ENCODE measurements at regions not wholly inside any gene's neighbourhood (a gene's known extent, or its start where the extent isn't known, plus 50 kb on each side); places are given as distances from the start of the nearest gene placed in this dataset.

DNA sequence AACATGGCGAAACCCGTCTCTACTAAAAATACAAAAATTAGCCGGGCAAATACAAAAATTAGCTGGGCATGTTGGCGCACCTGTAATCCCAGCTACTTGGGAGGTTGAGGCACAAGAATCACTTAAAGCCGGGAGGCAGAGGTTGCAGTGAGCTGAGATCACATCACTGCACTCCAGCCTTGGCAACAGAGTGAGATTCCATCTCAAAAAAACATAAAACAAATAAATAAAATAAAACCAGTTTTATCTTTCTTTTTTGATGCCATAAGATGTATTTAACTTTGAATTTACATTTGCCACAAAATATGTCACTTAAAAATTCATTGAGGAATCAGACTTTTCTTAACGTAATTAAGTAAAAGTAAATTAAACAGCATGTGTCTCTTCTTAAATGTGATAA, 113.3 kb upstream of the ERRFI1 start:
- TF ChIP-seq SPI1 (IDR thresholded peaks at IDR 0.05; ENCODE audit: borderline replicate concordance, low read depth) (no peak), GABPA (IDR thresholded peaks at IDR 0.05; ENCODE audit: low read depth) (no peak), POLR2AphosphoS5 (IDR thresholded peaks at IDR 0.05; ENCODE audit: low read depth) (no peak)
- TF ChIP-seq, protein P1, sequence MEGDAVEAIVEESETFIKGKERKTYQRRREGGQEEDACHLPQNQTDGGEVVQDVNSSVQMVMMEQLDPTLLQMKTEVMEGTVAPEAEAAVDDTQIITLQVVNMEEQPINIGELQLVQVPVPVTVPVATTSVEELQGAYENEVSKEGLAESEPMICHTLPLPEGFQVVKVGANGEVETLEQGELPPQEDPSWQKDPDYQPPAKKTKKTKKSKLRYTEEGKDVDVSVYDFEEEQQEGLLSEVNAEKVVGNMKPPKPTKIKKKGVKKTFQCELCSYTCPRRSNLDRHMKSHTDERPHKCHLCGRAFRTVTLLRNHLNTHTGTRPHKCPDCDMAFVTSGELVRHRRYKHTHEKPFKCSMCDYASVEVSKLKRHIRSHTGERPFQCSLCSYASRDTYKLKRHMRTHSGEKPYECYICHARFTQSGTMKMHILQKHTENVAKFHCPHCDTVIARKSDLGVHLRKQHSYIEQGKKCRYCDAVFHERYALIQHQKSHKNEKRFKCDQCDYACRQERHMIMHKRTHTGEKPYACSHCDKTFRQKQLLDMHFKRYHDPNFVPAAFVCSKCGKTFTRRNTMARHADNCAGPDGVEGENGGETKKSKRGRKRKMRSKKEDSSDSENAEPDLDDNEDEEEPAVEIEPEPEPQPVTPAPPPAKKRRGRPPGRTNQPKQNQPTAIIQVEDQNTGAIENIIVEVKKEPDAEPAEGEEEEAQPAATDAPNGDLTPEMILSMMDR (IDR thresholded peaks at IDR 0.05; ENCODE audit: insufficient read depth, low read length) = no peak
- TF ChIP-seq, protein P2, sequence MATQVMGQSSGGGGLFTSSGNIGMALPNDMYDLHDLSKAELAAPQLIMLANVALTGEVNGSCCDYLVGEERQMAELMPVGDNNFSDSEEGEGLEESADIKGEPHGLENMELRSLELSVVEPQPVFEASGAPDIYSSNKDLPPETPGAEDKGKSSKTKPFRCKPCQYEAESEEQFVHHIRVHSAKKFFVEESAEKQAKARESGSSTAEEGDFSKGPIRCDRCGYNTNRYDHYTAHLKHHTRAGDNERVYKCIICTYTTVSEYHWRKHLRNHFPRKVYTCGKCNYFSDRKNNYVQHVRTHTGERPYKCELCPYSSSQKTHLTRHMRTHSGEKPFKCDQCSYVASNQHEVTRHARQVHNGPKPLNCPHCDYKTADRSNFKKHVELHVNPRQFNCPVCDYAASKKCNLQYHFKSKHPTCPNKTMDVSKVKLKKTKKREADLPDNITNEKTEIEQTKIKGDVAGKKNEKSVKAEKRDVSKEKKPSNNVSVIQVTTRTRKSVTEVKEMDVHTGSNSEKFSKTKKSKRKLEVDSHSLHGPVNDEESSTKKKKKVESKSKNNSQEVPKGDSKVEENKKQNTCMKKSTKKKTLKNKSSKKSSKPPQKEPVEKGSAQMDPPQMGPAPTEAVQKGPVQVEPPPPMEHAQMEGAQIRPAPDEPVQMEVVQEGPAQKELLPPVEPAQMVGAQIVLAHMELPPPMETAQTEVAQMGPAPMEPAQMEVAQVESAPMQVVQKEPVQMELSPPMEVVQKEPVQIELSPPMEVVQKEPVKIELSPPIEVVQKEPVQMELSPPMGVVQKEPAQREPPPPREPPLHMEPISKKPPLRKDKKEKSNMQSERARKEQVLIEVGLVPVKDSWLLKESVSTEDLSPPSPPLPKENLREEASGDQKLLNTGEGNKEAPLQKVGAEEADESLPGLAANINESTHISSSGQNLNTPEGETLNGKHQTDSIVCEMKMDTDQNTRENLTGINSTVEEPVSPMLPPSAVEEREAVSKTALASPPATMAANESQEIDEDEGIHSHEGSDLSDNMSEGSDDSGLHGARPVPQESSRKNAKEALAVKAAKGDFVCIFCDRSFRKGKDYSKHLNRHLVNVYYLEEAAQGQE (IDR thresholded peaks at IDR 0.05; ENCODE audit: insufficient replicate concordance, low read depth) = no peak
- no peak overlapping the region for H3K27ac ChIP-seq (replicated peaks)
- peaks cover 8% of the 10 kb centered on the region for H3K27me3 ChIP-seq (ENCODE audit: insufficient read depth, poor library complexity, severe bottlenecking)
- H3K4me3 ChIP-seq (replicated peaks; ENCODE audit: insufficient read depth, low read length) = no peak overlapping the region
- DNase-seq (ENCODE audit: low read depth in 1 of 2, low spot score in 1 of 2) = no peak

DNA sequence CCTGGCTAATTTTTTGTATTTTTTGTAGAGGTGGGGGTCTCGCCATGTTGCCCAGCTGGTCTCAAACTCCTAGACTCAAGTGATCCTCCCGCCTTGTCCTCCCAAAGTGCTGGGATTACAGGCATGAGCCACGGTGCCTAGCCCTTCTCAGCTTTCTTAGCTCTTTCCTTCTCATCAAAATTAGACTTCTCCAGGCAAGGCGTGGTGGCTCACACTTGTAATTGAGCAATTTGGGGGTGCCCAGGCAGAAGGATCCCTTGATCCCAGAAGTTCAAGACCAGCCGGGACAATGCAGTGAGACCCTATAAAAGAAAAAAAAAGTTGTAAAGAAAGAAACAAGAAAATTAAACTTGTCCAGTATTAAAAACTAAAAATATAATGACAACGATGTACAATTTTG, 112.6 kb upstream of the ERRFI1 start:
- no peak for DNase-seq (ENCODE audit: low read depth in 1 of 2, low spot score in 1 of 2)
- Histone ChIP-seq H3K27ac (replicated peaks) (no peak overlapping the region), H3K4me3 (replicated peaks; ENCODE audit: insufficient read depth, low read length) (no peak overlapping the region), H3K27me3 (ENCODE audit: insufficient read depth, poor library complexity, severe bottlenecking) (peaks cover 13% of the 10 kb centered on the region)
- TF ChIP-seq SPI1 (IDR thresholded peaks at IDR 0.05; ENCODE audit: borderline replicate concordance, low read depth) (no peak), GABPA (IDR thresholded peaks at IDR 0.05; ENCODE audit: low read depth) (no peak), POLR2AphosphoS5 (IDR thresholded peaks at IDR 0.05; ENCODE audit: low read depth) (no peak)
- TF ChIP-seq, protein P2 (IDR thresholded peaks at IDR 0.05; ENCODE audit: insufficient replicate concordance, low read depth) = no peak
- TF ChIP-seq, protein P1 (IDR thresholded peaks at IDR 0.05; ENCODE audit: insufficient read depth, low read length) = no peak

DNA sequence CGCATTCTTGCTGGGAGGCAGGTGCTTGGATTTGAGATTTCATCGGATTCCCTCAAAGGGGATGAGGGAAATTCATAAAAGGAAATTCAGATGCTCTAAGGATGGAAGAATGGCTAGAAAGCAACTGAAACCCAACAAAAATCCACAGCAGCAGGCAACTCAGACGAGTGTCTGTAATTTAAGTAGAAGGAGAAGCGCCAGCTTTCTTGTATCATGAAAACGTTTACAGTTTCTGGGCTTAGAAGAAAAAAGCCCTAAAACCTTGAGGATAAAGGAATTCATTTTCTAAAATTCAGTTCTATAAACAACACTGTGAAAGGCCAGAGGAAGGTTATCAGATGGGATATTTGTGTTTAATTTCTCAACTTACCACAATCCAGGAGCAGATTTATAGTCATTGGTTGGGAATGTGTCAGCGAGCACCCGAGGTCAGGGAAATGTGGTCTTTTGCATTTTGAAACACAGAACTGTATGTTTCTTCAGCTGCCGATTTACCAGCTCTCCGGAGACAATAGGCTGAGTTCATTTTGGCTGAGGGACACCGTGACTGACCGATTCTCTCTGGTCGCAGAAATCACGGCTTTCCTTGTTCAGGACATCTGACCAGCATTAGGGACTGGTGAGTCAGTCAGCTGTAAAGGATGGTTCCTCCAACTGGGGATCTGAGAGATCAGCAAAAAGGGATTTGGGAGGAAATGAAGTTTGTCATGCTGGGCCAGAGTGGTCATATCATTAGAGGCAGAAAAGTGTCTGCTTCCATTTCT, 111.6 kb upstream of the ERRFI1 start:
- H3K27me3 ChIP-seq (ENCODE audit: insufficient read depth, poor library complexity, severe bottlenecking) = peaks cover 13% of the 10 kb centered on the region
- TF ChIP-seq SPI1 (IDR thresholded peaks at IDR 0.05; ENCODE audit: borderline replicate concordance, low read depth) (no peak), POLR2AphosphoS5 (IDR thresholded peaks at IDR 0.05; ENCODE audit: low read depth) (no peak), GABPA (IDR thresholded peaks at IDR 0.05; ENCODE audit: low read depth) (no peak)
- TF ChIP-seq, protein P2 (IDR thresholded peaks at IDR 0.05; ENCODE audit: insufficient replicate concordance, low read depth) = no peak
- TF ChIP-seq, protein P1 (IDR thresholded peaks at IDR 0.05; ENCODE audit: insufficient read depth, low read length) = no peak
- H3K27ac ChIP-seq (replicated peaks) = no peak overlapping the region
- no peak overlapping the region for H3K4me3 ChIP-seq (replicated peaks; ENCODE audit: insufficient read depth, low read length)
- no peak for DNase-seq (ENCODE audit: low read depth in 1 of 2, low spot score in 1 of 2)
